ENCODE measurements at regions not wholly inside any gene's neighbourhood (a gene's known extent, or its start where the extent isn't known, plus 50 kb on each side); places are given as distances from the start of the nearest gene placed in this dataset.

GRCh38 chr2:62415518-62415917, 90.5 kb downstream of the TMEM17 start:
- CTCF ChIA-PET: interaction anchor here (1.2 kb wide), 1 partner anchor 495 kb away, joined by 3 read pairs; no protein-coding TSS in a partner anchor
- no TSS peak for BruUV-seq (replicated peaks)
- Histone ChIP-seq H2AFZ (ENCODE audit: low read depth, low read length, poor library complexity, severe bottlenecking) (no peak overlapping the region), H3K36me3 (ENCODE audit: control insufficient read depth in 1 of 2, insufficient read depth in 2 of 2, low read length in 2 of 2) (no peaks in the 10 kb centered on the region), H3K9ac (ENCODE audit: low read length) (no peak overlapping the region), H3K4me2 (ENCODE audit: low read length) (no peak overlapping the region), H3K27ac (ENCODE audit: low read depth, low read length) (no peak overlapping the region), H3K9me3 (ENCODE audit: control insufficient read depth in 1 of 2, insufficient read depth in 1 of 2, low read depth in 1 of 2, low read length in 2 of 2) (no peaks in the 10 kb centered on the region), H3K79me2 (ENCODE audit: insufficient read depth, low read length) (no peaks in the 10 kb centered on the region), H4K20me1 (ENCODE audit: insufficient read depth) (no peaks in the 10 kb centered on the region), H3K9me2 (ENCODE audit: insufficient read depth) (no peaks in the 10 kb centered on the region), H3K4me3 (replicated peaks in 1 of 2; ENCODE audit: low read depth in 1 of 2, low read length in 2 of 2) (no peak overlapping the region), H3K27me3 (ENCODE audit: insufficient read depth, low read length) (no peaks in the 10 kb centered on the region), H3K4me1 (ENCODE audit: control insufficient read depth in 1 of 2, insufficient read depth in 2 of 2, low read length in 2 of 2) (peaks cover 15 to 22% of the 10 kb centered on the region in 2 experiments)
- TF ChIP-seq TCF7L2 (IDR thresholded peaks at IDR 0.05; ENCODE audit: borderline replicate concordance, extremely low read depth, insufficient read depth, insufficient read length) (no peak), POLR2A (IDR thresholded peaks at IDR 0.05; ENCODE audit: borderline replicate concordance, extremely low read depth, insufficient read depth, insufficient read length) (no peak), ATF3 (IDR thresholded peaks at IDR 0.05) (no peak), EZH2phosphoT487 (IDR thresholded peaks at IDR 0.05; ENCODE audit: borderline replicate concordance) (no peak), EZH2 (IDR thresholded peaks at IDR 0.05) (no peak), FOSL1 (IDR thresholded peaks at IDR 0.05; ENCODE audit: low read depth) (no peak), SIN3A (IDR thresholded peaks at IDR 0.05; ENCODE audit: low read depth) (no peak), REST (IDR thresholded peaks at IDR 0.05; ENCODE audit: low read depth) (no peak), SRF (IDR thresholded peaks at IDR 0.05; ENCODE audit: low read depth) (no peak), CEBPB (IDR thresholded peaks at IDR 0.05; ENCODE audit: low read depth) (no peak), MAX (IDR thresholded peaks at IDR 0.05) (no peak), YY1 (IDR thresholded peaks at IDR 0.05; ENCODE audit: extremely low read depth, insufficient replicate concordance, low read depth, low read length) (no peak)
- POLR2A ChIA-PET: no interaction called here
- intact Hi-C loops (cut with micrococcal nuclease): no loop called here
- RAD21 ChIA-PET (ENCODE audit: low non-redundant PET in 1 of 2, low total read pairs in 2 of 2, uncharacterized antibody in 2 of 2, unreplicated experiment in 2 of 2): no interaction called here
- ATAC-seq: no peak
- DNase-seq (ENCODE audit: low read depth, low spot score): no peak

Data from HCT116 (cell line).